ENCODE measurements at regions not wholly inside any gene's neighbourhood (a gene's known extent, or its start where the extent isn't known, plus 50 kb on each side); places are given as distances from the start of the nearest gene placed in this dataset.

DNA sequence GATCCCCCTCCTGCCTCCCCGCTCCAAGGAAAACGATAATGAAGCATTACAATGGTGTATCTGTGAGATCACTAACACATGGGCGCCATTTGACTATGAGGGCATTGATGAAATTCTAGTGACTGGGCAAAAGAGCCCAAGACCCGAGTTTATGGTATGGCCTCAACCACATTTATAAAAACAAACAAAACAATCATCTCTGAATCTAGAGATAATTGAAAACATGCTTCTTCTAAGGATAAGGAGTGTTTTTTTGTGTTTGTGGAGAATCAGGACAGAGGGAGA, 100.9 kb upstream of the SEMA6A start:
- Histone ChIP-seq H3K27me3 (no peaks in the 10 kb centered on the region), H3K9me3 (no peaks in the 10 kb centered on the region), H3K4me3 (no peak overlapping the region), H3K4me1 (no peaks in the 10 kb centered on the region), H3K36me3 (no peaks in the 10 kb centered on the region), H3K27ac (no peak overlapping the region)
- TF ChIP-seq, protein P1, sequence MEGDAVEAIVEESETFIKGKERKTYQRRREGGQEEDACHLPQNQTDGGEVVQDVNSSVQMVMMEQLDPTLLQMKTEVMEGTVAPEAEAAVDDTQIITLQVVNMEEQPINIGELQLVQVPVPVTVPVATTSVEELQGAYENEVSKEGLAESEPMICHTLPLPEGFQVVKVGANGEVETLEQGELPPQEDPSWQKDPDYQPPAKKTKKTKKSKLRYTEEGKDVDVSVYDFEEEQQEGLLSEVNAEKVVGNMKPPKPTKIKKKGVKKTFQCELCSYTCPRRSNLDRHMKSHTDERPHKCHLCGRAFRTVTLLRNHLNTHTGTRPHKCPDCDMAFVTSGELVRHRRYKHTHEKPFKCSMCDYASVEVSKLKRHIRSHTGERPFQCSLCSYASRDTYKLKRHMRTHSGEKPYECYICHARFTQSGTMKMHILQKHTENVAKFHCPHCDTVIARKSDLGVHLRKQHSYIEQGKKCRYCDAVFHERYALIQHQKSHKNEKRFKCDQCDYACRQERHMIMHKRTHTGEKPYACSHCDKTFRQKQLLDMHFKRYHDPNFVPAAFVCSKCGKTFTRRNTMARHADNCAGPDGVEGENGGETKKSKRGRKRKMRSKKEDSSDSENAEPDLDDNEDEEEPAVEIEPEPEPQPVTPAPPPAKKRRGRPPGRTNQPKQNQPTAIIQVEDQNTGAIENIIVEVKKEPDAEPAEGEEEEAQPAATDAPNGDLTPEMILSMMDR (IDR thresholded peaks at IDR 0.05), result no peak
- TF ChIP-seq POLR2AphosphoS5 (IDR thresholded peaks at IDR 0.05) (no peak), POLR2A (IDR thresholded peaks at IDR 0.05) (no peak), EP300 (IDR thresholded peaks at IDR 0.05) (no peak)
- no peak for ATAC-seq
- 75 to 80% methylated on average over 3 to 4 of the region's 4 CpGs for WGBS, 2 donors (ENCODE audit: low coverage in 1 of 2)

DNA sequence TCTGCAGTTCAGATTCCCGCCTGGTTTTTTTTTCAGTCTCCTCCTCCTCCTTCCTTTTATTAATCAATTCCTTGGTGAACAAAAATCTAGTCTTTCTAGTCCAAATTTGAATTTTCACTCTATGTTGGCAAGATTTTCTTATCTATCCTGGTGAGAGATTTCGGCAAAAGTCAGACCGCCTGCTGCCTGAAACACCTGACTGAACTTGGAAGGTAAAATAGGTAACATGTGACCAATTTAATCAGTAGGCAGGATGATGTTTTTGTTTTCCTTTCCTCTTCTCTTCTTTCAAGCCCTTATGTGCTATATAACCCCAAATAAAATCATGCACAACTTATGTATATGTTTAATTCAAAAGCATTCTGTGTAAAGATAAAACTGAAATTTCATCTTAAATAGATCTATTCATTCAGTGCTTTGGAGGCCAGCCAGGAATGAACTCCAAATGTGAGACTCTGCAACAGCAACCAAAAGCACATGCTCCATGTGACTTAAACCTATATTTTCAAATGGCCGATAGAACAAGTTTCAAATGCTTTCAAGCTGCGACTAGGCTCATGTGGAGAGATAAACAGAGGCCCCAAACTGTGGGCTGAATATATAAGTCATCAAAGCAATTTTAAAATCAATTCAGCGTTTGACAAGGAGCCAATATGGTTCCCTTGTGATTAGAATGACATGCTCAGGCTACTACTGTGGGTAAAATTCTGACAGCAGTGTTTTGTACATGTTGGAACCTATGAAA, 100.4 kb upstream of the SEMA6A start:
- no peaks in the 10 kb centered on the region for H3K9me3 ChIP-seq
- H3K4me3 ChIP-seq, result no peak overlapping the region
- TF ChIP-seq EP300 (IDR thresholded peaks at IDR 0.05), result no peak
- TF ChIP-seq, protein P1 (IDR thresholded peaks at IDR 0.05), result no peak
- no peak for TF ChIP-seq POLR2AphosphoS5 (IDR thresholded peaks at IDR 0.05)
- TF ChIP-seq POLR2A (IDR thresholded peaks at IDR 0.05), result no peak
- no peak for ATAC-seq
- no peaks in the 10 kb centered on the region for H3K36me3 ChIP-seq
- 59 to 71% methylated on average over 6 of the region's 6 CpGs for WGBS, 2 donors (ENCODE audit: low coverage in 1 of 2)
- peaks cover 0 to 4% (median 0%) of the 10 kb centered on the region in 3 donors for H3K4me1 ChIP-seq
- no peak overlapping the region for H3K27ac ChIP-seq
- no peaks in the 10 kb centered on the region for H3K27me3 ChIP-seq

DNA sequence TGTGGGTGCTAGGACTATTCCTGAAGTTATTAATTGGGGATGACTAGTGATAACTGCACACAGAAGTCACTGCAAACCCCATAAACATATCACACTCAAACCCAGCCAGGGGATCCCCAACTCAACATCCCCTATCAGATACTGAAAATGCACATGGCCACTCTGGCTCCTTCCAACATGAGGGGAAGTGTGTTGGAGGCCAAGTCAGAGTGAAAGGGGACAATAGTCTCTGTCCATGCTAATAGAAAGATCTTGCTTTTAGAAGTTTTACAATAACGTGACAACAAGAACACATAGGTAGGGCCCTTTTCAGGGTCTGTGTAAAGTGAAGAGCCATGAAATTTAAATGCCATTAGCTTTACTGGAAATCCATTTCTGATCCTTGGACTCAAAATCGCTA, 98.8 kb upstream of the SEMA6A start:
- H3K36me3 ChIP-seq, result no peaks in the 10 kb centered on the region
- no peak overlapping the region for H3K4me3 ChIP-seq
- TF ChIP-seq, protein P1 (IDR thresholded peaks at IDR 0.05), result no peak
- TF ChIP-seq POLR2A (IDR thresholded peaks at IDR 0.05), result no peak
- TF ChIP-seq EP300 (IDR thresholded peaks at IDR 0.05), result no peak
- no peak for TF ChIP-seq POLR2AphosphoS5 (IDR thresholded peaks at IDR 0.05)
- no peaks in the 10 kb centered on the region for H3K9me3 ChIP-seq
- 84 to 93% methylated on average over 2 of the region's 2 CpGs for WGBS, 2 donors (ENCODE audit: low coverage in 1 of 2)
- no peak overlapping the region for H3K27ac ChIP-seq
- no peaks in the 10 kb centered on the region for H3K27me3 ChIP-seq
- peaks cover 0 to 12% (median 0%) of the 10 kb centered on the region in 3 donors for H3K4me1 ChIP-seq
- ATAC-seq, result no peak

DNA sequence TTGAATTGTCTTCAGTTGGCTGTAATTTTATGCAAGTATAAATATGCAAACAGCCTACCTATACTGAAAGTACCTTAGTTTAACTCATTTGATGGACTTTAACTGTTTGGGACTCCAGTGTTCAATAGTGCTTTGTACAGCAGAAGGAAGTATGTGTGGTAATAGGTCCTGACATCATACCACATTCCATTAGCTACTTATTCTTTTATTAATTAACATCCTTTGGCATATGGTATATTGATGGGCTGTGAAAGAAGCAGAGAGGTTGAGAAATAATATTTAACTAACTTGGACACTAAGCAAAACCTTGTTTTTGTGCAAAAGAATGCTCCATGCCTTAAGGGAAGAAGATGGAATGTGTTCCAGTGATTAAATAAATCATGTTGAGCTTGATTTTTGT, 97.6 kb upstream of the SEMA6A start:
- ATAC-seq, result no peak

More for the DNA sequence above, 97.6 kb upstream of the SEMA6A start:
- TF ChIP-seq POLR2A (IDR thresholded peaks at IDR 0.05) (no peak), EP300 (IDR thresholded peaks at IDR 0.05) (no peak), POLR2AphosphoS5 (IDR thresholded peaks at IDR 0.05) (no peak)
- TF ChIP-seq, protein P1 (IDR thresholded peaks at IDR 0.05), result no peak
- Histone ChIP-seq H3K36me3 (no peaks in the 10 kb centered on the region), H3K27me3 (no peaks in the 10 kb centered on the region), H3K4me3 (no peak overlapping the region), H3K9me3 (no peaks in the 10 kb centered on the region), H3K27ac (no peak overlapping the region), H3K4me1 (peaks cover 0 to 12% (median 0%) of the 10 kb centered on the region in 3 donors)
